HG03108 (cell line): ENCODE measurements at regions not wholly inside any gene's neighbourhood (a gene's known extent, or its start where the extent isn't known, plus 50 kb on each side); places are given as distances from the start of the nearest gene placed in this dataset.
"Not testable (repeated sequence)": the region's sequence is repeated elsewhere in the genome, so short reads cannot be mapped to it uniquely, and the experiment has no call there.

Experiments used
- ATAC-seq: cut with Tn5 transposase; IDR thresholded peaks from one replicate; pipeline ENCODE4 v1.9.1; 2021; ENCODE audit warnings: moderate library complexity; ENCODE audit not compliant: unreplicated experiment

DNA sequence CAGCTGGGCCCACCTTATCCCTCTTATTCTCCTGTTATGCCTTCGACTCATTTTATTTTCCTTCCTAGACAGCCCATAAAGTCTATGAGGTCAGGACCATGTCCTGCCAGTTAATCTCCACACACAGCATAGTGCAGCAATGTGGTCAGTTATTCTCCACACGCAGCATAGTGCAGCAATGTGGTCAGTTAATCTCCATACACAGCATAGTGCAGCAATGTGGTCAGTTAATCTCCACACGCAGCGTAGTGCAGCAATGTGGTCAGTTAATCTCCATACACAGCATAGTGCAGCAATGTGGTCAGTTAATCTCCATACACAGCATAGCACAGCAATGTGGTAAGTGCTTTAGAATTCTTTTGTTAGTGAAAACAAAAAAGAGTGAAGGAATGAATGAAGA, 77.8 kb downstream of the TEX36 start:
- no peak for ATAC-seq

DNA sequence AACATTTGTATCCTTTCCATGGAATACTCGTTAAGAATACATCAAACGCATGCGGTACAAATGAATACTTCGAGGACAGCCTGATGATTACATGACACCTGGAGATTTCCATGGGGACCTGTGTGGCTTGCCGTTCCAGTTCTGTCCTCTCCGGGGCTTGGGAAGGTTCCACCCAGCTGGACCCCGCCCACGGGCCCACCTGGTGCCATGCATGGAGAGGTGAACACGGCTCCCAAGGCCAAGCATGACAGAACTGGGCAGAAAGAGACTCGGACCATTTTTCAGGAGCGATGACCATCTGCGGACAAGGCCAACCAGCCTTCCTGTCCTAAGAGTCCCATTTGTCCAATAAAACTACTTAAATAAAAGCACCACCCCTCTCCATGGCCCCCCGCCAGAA, 80.1 kb downstream of the TEX36 start:
- ATAC-seq, result no peak

DNA sequence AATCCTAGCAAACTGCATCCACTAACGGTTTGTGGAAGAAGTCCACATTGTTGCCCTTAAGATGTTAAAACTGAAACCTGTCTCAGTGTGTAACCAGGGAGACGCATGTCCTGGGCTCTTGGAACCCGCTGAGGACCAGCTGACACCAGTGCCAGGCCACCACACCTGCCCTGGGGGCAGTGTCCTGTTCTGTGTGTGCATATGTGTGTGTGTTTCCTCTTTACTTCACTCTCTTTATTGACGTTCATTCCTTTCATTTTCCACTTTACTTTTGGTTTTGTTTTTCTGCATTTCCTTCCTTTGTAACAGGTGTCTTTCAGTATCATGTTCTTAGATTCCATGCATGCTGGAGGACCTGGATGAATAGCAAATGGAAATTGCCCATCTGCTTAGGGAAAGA, 83.8 kb downstream of the TEX36 start:
- ATAC-seq, result no peak

DNA sequence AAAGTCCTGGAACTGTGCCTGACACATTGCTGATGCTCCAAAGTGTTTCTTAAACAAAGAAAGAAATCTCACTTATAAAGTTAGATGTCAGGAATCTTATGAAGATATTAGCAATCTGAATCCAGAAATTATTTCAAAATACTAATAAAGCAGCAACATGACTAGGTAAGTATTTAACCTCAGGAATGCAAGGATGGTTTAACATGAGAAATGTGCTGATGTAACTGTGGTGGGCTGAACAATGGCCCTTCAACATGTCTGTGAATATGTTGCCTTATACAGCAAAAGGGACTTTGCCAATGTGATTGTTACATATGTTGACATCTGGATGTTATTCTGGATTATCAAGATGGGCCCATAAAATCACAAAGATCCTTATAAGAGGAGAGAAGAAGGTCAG, 87.1 kb downstream of the TEX36 start:
- ATAC-seq, result no peak

DNA sequence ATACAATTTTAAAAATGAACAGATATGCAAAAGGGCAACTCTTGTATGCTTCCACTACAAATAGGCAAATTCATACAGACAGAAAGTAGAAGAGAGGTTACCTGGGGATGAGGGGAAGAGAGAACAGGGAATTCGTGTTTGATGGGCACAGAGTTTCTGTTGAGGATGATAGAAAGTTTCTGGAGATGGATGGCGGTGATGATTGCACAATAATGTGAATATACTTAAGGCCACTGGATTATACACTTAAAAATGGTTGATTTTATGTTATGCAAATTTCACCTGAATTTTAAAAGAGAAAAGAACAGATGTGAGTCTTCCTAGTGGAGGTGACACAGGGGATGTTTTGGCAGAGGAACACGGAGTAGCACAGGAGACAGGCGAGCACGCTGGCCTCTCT, 89.3 kb downstream of the TEX36 start:
- ATAC-seq, result no peak

DNA sequence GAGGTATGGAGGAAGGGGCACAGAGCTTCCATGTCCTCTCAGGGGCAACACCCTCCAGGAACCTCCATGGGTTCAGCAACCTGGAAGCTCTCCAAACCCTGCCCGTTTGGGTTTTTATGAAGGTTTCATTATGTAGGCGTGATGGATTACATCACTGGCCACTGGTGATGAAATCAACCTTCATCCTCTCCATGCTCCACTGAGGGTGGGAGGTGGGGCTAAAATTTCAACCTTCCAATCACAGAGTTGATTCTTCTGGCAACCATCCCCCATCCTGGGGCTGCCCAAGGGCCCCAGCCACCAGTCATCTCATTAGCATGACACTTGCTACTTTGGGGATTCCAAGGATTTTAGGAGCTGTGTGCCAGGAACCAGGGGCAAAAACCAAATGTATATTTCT, 90.1 kb downstream of the TEX36 start:
- ATAC-seq, result no peak

DNA sequence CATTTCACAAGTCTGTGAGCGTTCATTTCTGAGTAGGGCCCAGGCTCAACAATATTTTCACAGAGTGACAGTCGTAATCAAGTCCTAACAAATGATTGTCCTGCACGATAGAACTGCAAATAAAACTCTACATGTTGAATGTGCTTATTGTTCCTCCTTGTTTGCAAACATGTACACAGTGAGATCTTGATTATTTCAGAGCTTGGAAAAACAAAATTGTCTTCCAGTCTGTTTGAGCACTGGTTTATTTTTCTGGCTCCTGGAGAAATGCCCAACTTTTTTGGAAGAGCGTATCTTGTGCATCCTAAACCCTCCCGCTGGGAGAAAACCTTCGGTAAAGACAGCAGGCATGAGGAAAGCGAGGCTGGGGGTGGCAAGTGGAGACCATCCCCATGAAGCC, 91.1 kb downstream of the TEX36 start:
- no peak for ATAC-seq

DNA sequence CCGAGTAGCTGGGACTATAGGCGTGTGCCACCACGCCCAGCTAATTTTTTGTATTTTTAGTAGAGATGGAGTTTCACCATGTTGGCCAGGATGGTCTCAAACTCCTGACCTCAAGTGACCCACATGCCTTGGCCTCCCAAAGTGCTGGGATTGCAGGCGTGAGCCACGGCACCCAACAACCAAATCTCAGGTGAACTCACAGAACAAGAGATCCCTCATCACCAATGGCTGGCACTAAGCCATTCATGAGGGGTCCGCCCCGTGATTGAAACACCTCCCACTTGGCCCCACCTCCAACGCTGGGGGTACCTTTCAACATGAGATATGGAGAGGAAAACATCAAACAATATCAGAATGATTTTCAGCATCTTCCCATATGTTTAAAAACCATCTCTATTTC, 94.2 kb downstream of the TEX36 start:
- not testable (repeated sequence) for ATAC-seq

DNA sequence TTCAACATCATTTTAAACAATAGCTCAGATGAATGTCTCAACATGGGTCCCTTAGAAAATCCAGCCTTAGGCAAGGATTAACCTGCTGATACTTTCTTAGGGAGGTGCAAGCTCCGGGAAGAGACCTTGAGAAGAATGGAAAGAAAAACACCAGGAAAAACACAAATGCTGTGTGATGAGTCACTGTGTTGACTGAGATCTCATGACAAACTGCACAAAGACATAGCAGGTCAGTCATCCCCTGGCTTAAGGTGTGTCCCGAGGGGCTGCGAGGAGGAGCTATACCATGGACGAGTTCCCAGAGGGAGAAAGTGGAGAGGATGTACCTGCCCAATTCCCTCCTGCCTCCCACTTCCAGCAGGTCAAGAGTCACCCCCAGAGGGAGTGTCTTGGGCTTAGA, 98.0 kb downstream of the TEX36 start:
- no peak for ATAC-seq

DNA sequence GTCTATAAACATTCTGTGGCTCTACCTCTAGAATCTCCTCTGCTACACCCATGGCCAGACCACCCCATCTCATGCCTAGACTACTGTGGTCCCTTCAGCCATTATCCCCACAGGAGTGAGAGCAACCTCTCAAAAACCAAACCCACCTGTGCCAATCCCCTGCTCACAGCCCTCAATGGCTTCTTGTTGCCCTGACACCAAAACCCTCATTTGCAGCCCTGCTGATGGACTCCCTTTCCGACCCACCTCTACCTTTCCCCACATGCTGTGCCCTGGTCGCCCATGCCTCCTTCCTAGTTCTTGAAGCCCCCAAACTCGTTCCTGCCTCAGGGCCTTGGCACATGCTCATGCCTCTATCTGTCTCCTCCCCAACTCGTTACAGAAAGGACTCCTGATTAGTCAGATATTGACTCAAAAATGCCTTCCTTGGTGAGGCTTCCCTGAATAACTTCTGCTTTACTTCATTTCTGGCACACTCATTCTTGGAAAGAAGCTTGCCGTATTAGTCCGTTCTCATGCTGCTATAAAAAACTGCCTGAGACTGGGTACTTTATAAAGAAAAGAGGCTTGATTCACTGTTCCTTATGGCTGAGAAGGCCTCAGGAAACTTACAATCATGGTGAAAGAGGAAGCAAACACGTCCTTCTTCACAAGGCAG, 104.2 kb downstream of the TEX36 start:
- no peak for ATAC-seq

DNA sequence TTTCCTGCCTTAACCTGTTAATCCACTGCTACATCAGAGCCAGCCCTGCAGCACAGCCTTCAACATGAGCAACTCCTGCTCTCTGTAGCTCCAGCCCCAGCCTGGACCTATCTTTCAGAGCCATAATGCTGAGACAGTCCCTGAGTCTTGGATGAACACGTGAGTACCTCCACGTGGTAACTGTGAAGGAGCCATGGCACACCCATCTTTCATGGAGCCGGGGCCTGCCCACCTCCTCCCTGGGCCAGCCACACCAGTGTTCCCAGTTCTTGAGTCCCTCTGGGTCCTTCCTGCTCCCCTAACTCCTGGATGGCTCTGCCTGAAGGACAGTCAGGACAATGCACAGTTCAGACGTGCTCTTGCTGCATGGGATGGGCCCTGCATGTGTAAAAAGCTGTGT, 107.1 kb downstream of the TEX36 start:
- ATAC-seq, result no peak

DNA sequence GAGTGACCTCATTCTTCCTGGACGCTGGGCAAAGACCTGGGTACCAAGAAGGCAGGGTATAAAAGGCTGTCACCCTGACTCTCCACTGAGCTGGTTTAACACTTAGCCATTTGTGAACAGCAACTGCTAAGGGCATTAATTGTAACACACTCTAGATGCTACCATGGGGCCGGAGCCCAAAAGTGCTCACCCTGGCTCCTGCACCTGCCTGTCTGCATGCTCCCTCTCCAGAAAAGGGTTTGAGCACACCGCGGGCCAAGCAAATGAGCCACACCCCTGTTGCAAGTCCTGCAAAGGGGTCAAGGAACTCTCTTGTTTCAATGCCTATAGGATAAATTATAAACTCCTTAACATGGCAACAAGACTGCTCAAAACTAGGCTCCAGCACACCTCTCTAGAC, 114.8 kb downstream of the TEX36 start:
- no peak for ATAC-seq

DNA sequence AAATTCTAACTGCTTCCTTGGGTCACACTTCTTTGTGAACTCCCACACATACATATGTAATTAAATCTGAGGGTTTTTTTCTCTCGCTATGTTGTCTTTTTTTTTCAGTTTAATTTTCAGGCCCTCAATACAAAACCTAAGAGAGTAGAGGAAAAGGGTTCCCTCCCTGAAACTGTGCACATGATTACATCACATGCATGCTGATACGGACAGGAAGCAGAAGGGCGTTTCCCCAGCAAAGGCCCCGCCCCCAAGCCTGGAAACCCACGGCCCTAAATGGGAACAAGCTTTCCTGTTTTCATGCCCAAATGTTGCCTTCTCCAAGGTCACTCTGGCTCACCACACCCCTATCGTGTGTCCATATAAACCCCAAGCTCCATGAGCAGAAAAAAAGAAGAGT, 115.4 kb downstream of the TEX36 start:
- no peak for ATAC-seq

DNA sequence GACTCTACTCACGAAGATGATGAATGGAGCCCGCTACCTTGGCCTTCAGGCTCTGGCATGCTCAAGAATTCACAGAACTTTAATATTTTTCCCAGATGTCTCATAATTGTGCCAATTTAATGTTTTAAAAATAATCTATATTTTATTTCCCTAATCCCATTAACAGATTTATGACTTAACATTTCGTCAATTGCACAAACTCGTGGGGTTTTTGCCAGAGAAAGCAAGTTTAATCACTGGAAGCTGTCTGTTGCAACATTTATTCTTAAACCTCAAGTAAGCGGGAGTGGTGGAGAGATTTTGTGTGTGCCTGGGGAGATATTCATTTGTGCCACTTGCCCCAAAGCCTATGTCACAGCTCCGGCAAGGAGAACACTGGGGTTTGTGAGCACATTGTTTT, 117.9 kb downstream of the TEX36 start:
- ATAC-seq, result no peak

DNA sequence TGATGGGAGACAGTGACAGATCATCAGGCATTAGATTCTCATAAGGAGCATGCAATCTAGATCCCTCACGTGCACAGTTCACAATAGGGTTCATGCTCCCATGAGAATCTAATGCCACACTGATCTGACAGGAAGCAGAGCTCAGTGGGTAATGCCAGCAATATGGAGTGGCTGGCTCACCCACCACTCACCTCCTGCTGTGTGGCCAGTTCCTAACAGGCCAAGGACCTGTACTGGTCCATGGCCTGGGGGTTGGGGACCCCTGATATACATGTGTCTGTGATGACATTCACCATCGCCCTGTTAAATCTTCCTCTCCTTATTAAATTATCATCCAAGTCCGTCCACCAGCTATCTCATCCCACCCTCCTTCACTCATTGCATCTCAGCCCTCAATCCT, 118.4 kb downstream of the TEX36 start:
- ATAC-seq, result no peak

DNA sequence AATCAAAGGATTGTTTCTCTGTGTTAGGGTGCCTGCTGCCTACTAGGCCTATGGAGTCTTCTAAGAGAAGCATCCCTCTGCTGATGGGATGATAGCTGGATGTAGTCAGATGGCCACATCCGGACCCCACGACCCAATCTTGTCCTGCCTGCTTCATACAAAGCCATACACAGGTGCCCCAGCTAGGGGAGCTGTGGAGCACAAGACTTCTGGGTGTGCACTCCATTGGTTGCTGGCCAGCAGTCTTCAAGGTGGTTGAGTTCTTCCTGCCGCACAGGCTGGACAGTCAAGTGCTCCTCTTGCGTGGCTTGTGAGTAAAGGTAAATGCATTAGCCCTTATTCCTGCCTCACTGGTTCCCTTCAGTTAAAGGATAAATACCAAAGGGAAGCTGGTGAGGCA, 120.2 kb downstream of the TEX36 start:
- ATAC-seq, result no peak

DNA sequence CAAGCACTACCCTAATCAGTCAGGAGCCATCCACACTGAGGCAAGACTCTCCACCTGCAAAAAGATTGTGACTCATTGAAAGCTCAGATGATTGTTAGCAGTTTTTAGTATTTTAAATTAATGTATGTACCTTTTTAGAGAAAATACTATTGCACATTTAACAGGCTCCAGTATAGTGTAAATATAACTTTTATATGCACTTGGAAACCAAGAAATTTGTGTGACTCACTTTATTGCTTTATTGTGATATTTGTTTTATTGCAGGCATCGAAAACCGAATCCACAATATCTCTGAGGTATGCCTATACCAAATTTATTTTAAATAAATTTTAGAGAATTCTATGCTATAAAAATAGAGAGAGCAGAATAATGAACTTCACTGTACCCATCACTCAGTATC, 122.0 kb downstream of the TEX36 start:
- ATAC-seq, result no peak

DNA sequence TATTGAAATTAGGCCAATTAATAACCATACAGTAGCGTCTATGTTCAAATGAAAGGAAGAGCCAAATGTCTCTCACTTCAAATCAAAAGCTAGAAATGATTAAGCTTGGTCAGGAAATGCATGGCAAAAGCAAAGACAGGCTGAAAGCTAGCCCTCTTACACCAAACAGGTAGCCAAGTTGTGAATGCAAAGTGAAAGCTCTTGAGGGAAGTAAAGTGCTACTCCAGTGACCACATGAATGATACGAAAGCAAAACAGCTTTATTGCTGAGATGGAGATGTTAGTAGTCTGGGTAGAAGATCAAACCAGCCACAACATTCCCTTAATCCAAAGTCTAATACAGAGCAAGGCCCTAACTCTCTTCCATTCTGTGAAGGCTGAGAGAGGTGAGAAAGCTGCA, 123.8 kb downstream of the TEX36 start:
- peak; percentile 94 for ATAC-seq

DNA sequence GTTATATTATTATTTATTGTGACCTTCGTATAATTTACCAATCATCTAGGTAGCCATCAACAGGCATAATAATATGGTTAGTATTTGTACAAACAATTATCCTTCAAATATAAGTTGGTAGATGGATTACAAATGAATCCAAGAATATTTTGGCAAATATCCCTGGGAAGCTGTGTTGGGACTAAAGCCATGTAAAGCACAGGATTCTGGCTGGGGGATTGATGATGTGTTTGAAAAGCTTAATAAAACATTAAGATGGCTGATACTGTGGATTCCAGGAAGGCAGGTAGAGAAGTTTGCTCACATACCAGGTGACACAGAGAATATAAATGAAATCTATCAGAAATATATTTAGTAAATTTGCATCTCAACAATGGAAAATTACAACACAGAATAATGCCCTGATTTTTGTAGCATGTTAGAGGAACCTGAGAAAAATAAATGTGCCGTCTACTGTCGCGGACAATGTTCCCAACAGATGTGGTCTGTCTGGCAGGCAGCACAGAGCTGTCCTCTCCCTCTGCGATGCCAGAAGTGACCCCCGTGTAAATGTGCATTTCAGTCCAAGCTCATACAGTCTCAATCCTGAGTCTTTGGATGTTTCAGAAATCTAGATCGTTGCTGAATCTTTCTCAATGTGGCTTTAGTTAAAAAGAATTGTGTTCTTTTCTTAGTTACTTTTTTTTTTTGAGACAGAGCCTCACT, 125.0 kb downstream of the TEX36 start:
- no peak for ATAC-seq

DNA sequence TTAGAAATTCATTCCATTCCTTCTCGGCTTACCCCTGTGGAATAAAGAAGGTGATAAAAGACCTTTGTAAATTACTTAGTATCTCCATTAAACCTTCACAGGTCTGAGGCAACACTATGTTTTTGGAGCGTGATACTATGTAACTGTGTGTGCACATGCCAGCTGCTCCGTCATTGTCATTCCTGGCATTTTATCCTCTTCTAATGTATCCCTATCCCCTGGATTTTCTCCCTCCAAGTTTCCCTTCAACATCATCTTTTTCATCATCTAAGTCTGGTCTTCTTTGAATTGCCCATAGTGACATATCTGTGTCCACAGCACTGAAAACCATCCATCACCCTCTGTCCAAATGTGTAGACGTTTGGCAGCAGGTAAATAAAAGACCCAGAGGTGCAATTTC, 125.7 kb downstream of the TEX36 start:
- ATAC-seq, result no peak

DNA sequence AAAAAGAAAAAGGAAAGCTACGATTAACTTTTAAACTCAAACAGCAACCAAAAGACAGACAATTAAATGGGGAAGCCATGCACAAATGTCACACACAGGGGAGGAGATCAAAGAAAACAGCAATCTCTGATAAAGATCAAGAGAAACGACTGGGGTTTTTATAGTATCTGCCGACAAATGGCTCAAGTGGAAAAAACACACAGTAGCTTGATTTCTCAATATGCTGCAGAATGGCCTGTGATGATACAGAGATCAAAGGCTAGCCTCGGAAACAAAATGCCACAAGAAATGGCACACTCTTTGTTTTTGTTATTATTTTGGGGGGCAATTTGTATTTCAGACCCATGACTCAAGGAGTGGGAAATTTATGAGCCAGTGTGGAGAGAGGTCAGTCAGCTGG, 126.1 kb downstream of the TEX36 start:
- ATAC-seq, result no peak

DNA sequence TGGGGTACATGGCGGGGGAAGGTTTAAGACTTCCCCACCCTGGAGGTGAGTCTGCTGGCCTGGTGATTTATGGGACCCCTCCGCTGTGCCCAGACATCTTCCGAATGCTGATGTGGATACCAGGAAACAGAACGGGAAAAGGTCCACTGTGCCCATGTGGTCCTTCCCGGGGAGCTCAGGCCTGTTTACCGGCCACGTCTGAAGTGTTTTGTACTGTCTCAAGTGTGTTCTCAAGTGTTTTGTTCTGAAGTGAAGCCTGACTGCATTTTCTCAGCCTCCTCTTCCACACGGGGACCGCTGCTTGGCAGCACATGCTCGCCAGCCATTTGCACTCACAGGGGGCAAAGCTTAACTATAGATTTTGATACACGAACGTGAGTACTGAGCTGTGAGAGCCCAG, 127.2 kb downstream of the TEX36 start:
- no peak for ATAC-seq

DNA sequence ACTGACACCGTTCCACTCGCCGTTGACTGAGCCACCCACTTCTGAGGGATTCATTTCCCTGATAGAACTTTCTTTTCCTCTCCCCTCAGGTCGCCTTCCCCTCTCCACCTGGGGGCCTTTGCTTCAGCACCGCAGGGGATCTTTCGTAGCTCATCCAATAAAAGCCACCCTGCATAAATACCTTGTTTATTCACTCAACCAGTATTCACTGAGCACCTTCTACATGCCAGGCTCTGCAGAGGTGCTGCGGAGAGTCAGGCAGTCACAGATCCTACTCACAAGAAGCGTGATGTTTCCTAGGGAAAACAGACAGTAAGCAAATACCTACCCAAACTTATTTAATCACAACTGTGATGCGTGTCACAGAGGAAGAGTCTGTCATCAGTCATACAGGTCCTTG, 127.7 kb downstream of the TEX36 start:
- ATAC-seq, result no peak
